Adrenal gland (tissue), 5 donors: ENCODE measurements at regions not wholly inside any gene's neighbourhood (a gene's known extent, or its start where the extent isn't known, plus 50 kb on each side); places are given as distances from the start of the nearest gene placed in this dataset.

ENCODE experiments used
- CTCF ChIP-seq, 6 experiments: fragments of 450-650 bp in 4 of 6; fragments of 200-600 bp in 2 of 6; sonication (generic) in 1 of 6; IDR thresholded peaks; 1 replicate in 5 of 6; 2 replicates in 1 of 6; pipeline versions ENCODE4 v1.5.1 to v1.8.0; 2016 to 2021; ENCODE audit warnings: antibody characterized with exemption in 6 of 6, mild to moderate bottlenecking in 2 of 6, moderate library complexity in 1 of 6
- POLR2A ChIP-seq, 2 donors: fragments of 450-650 bp; IDR thresholded peaks; one replicate each; pipeline ENCODE4 v1.6.1; 2017; ENCODE audit warnings: antibody characterized with exemption in 2 of 2, mild to moderate bottlenecking in 2 of 2, moderate library complexity in 1 of 2
- donor health status: DM: no; HTN: no; CAD: no.

GRCh38 chr4:137722910-137723309, 190.6 kb upstream of the PCDH18 start:
- no peak for TF ChIP-seq POLR2A (IDR thresholded peaks at IDR 0.05)
- TF ChIP-seq CTCF (IDR thresholded peaks at IDR 0.05) = no peak
